Right lobe of liver (tissue), 4 donors: ENCODE measurements at regions not wholly inside any gene's neighbourhood (a gene's known extent, or its start where the extent isn't known, plus 50 kb on each side); places are given as distances from the start of the nearest gene placed in this dataset.

ENCODE experiments used
- POLR2A ChIP-seq: fragments of 450-650 bp; IDR thresholded peaks from one replicate; pipeline ENCODE4 v1.6.1; 2017; ENCODE audit warnings: antibody characterized with exemption, mild to moderate bottlenecking
- TF ChIP-seq, protein P1 (sequence below), 4 donors: fragments of 200-600 bp in 3 of 4; fragments of 450-650 bp in 1 of 4; IDR thresholded peaks; one replicate each; pipeline versions ENCODE4 v1.5.1 to v1.8.0; 2016 to 2022; ENCODE audit warnings: antibody characterized with exemption in 4 of 4, mild to moderate bottlenecking in 2 of 4
- donor health status: DM: no; HTN: no; CAD: no.
- donor health status: DM: no; HTN: no; CAD: no.
- donor health status: DM: no; HTN: yes; CAD: no.

DNA sequence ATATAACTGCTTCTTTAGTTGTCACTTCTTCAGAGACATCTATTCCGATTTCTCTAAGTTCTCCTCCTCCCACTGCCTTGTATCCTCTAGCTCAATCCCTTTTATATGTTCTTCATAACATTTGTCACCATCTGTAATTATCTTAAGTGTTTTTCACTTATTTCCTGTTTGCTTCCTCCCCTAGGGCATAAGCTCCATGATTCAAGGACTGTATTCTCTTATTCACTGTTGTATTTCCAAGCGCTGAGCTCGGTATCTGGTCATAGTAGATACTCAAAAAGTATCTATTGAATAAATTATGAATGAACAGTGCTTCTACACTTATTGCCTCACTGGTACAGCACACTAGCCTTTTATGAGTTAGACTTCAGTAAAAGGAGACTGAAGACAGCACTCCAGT, 109.0 kb upstream of the TMPO start:
- TF ChIP-seq, protein P1, sequence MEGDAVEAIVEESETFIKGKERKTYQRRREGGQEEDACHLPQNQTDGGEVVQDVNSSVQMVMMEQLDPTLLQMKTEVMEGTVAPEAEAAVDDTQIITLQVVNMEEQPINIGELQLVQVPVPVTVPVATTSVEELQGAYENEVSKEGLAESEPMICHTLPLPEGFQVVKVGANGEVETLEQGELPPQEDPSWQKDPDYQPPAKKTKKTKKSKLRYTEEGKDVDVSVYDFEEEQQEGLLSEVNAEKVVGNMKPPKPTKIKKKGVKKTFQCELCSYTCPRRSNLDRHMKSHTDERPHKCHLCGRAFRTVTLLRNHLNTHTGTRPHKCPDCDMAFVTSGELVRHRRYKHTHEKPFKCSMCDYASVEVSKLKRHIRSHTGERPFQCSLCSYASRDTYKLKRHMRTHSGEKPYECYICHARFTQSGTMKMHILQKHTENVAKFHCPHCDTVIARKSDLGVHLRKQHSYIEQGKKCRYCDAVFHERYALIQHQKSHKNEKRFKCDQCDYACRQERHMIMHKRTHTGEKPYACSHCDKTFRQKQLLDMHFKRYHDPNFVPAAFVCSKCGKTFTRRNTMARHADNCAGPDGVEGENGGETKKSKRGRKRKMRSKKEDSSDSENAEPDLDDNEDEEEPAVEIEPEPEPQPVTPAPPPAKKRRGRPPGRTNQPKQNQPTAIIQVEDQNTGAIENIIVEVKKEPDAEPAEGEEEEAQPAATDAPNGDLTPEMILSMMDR (IDR thresholded peaks at IDR 0.05), result no peak
- no peak for TF ChIP-seq POLR2A
